Neural cell (in vitro differentiated cells): ENCODE measurements at regions not wholly inside any gene's neighbourhood (a gene's known extent, or its start where the extent isn't known, plus 50 kb on each side); places are given as distances from the start of the nearest gene placed in this dataset.
"Not testable (repeated sequence)": the region's sequence is repeated elsewhere in the genome, so short reads cannot be mapped to it uniquely, and the experiment has no call there.

Experiments
- H2AFZ ChIP-seq: fragments of 200-600, 300-800 bp; sonication (generic), shearing (Covaris generic); 2 replicates; pipeline ENCODE4 v1.6.0; 2014; ENCODE audit warnings: low read depth, mild to moderate bottlenecking, antibody characterized with exemption, low read length, moderate library complexity
- H3F3A ChIP-seq: fragments of 200-600 bp; shearing (Covaris generic); 2 replicates; pipeline ENCODE4 v1.6.1; 2016; ENCODE audit warnings: mild to moderate bottlenecking, moderate library complexity, mixed read lengths, antibody characterized with exemption, low read length; ENCODE audit not compliant: insufficient read depth, poor library complexity, severe bottlenecking
- H3K27ac ChIP-seq: fragments of 200-600, 300-800 bp; sonication (generic), shearing (Covaris generic); 2 replicates; pipeline ENCODE4 v1.5.1; 2014; ENCODE audit warnings: mild to moderate bottlenecking, low read length, moderate library complexity
- H3K27me3 ChIP-seq: fragments of 300-800, 200-600 bp; sonication (generic), shearing (Covaris generic); 2 replicates; pipeline ENCODE4 v1.6.0; 2014; ENCODE audit warnings: mild to moderate bottlenecking, low read depth, low read length, moderate library complexity; ENCODE audit not compliant: insufficient read depth
- H3K36me3 ChIP-seq: fragments of 300-800, 200-600 bp; sonication (generic), shearing (Covaris generic); 2 replicates; pipeline ENCODE4 v1.5.1; 2014; ENCODE audit warnings: mild to moderate bottlenecking, antibody characterized with exemption, low read length, moderate library complexity; ENCODE audit not compliant: insufficient read depth
- H3K4me2 ChIP-seq: fragments of 300-800, 200-600 bp; sonication (generic), shearing (Covaris generic); 2 replicates; pipeline ENCODE4 v1.6.0; 2014; ENCODE audit warnings: mild to moderate bottlenecking, low read length
- H3K4me3 ChIP-seq: fragments of 300-800, 200-600 bp; sonication (generic), shearing (Covaris generic); 2 replicates; pipeline ENCODE4 v1.5.1; 2014; ENCODE audit warnings: mild to moderate bottlenecking, low read length, moderate library complexity
- H3K79me2 ChIP-seq: fragments of 200-600 bp; shearing (Covaris generic); replicated peaks from 2 replicates; pipeline ENCODE4 v1.6.0; 2014; ENCODE audit warnings: mild to moderate bottlenecking, low read length, moderate library complexity; ENCODE audit not compliant: insufficient read depth
- H3K9ac ChIP-seq: fragments of 300-800, 200-600 bp; sonication (generic), shearing (Covaris generic); 2 replicates; pipeline ENCODE4 v1.6.1; 2016; ENCODE audit warnings: mild to moderate bottlenecking, low read length, mixed read lengths
- H3K9me2 ChIP-seq: fragments of 200-600 bp; shearing (Covaris generic); 2 replicates; pipeline ENCODE4 v1.6.1; 2016; ENCODE audit warnings: mild to moderate bottlenecking, low read length, mixed read lengths; ENCODE audit not compliant: insufficient read depth
- H3K9me3 ChIP-seq: fragments of 200-600, 300-800 bp; sonication (generic), shearing (Covaris generic); 2 replicates; pipeline ENCODE4 v1.6.1; 2016; ENCODE audit warnings: mild to moderate bottlenecking, mixed run types, low read length, moderate library complexity, mixed read lengths
- H4K20me1 ChIP-seq: fragments of 200-600 bp; shearing (Covaris generic); 2 replicates; pipeline ENCODE4 v1.6.1; 2016; ENCODE audit warnings: mild to moderate bottlenecking, mixed run types; ENCODE audit not compliant: insufficient read depth
- MXI1 ChIP-seq: fragments of 450-650 bp; conservative IDR thresholded peaks from 2 replicates; pipeline ENCODE4 v1.6.1; 2014; ENCODE audit warnings: antibody characterized with exemption, mild to moderate bottlenecking; ENCODE audit not compliant: poor library complexity, severe bottlenecking
- POLR2AphosphoS5 ChIP-seq: IDR thresholded peaks from 2 replicates; pipeline ENCODE4 v1.6.1; 2012

DNA sequence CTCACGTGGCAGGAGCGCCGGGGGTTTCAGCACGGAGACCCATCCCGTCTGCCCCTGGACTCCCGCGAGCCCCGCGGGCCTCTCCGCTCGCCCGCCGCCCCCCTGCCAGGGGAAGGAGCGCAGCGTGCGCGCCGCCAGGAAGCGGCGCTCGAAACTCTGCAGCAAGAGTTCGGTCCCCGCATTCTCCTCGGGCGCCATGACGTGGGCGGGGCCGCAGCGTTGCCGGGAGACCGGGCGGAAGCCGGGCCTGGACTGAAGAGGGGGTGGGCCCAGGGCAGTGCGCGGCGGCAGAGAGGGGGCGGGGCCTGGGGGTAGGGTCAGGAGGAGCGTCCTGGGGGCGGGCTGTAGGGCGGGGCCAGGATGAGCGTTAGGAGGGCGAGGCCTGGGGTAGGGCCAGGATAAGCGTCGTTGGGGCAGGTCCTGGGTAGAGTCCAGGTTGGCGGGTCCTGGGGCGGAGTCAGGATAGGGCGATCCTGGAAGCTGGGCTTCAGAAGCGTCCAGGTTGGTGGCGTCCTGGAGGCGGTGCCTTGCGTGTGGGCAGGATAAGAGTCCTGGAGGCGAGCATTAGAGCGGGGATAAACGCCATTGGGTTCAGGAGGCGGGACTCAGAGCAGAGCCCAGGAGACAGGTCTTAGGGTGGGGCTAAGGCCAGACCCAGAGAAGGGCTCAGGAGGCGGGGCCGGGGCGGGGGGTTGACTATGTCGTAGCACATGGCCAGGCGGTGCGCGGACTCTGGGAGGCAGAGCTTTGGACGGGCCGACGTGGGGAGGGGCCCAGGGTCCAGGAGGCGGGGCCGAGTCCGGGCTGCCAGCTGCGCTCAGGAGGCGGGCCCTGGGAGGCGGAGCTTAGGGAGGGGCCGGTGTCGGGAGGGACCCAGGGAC, 229.0 kb upstream of the FRG2C start:
- Histone ChIP-seq H3K27ac (peak overlapping the region; percentile 47), H3K4me3 (peak overlapping the region; percentile 70), H2AFZ (peak overlapping the region; percentile 60), H3K4me2 (peak overlapping the region; percentile 1), H3K9ac (peak overlapping the region; percentile 67)
- not testable (repeated sequence) for H3K9me3 ChIP-seq, H3K9me2 ChIP-seq, H3K27me3 ChIP-seq, H4K20me1 ChIP-seq, H3K36me3 ChIP-seq, H3F3A ChIP-seq, H3K79me2 ChIP-seq
- TF ChIP-seq MXI1 (peak; percentile 44), POLR2AphosphoS5 (peak; percentile 44)

DNA sequence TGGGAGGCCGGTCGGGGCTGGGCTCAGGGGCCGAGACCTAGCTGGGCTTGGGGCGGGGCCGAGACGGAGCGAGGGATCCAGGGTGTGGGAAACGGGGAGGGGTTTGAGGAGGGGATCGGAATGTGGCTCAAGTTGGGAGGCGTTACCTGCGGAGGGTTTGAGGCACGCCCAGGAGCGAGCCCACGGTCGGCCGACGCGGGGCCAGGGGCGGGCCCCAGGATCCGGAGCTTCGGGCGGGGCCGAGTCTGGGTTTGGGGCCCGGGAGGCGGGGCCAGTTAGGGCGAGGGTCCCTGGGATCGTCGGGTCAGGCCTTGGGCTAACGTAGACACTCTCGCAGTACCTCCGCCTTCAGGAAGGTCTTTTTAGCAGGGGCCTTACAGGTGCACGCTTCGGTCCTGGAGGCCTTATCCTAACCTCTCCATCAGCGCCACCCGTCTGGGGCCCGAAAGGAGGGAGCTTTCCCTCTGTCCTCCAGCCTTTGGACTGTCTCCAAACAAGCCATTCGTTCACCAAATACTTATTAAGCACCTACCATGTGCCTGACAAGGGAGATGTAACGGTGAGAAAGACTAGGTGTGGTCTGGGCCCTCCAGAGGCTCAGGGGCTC, 228.2 kb upstream of the FRG2C start:
- Histone ChIP-seq H2AFZ (peak overlapping the region; percentile 60), H3K4me3 (peak overlapping the region; percentile 70), H3K27ac (peak overlapping the region; percentile 47), H3K4me2 (peak overlapping the region; percentile 1), H3K9ac (peak overlapping the region; percentile 67)
- not testable (repeated sequence) for H3K79me2 ChIP-seq, H3K27me3 ChIP-seq, H3K9me2 ChIP-seq, H3F3A ChIP-seq, H3K36me3 ChIP-seq, H4K20me1 ChIP-seq, H3K9me3 ChIP-seq
- peak; percentile 2 for TF ChIP-seq MXI1

DNA sequence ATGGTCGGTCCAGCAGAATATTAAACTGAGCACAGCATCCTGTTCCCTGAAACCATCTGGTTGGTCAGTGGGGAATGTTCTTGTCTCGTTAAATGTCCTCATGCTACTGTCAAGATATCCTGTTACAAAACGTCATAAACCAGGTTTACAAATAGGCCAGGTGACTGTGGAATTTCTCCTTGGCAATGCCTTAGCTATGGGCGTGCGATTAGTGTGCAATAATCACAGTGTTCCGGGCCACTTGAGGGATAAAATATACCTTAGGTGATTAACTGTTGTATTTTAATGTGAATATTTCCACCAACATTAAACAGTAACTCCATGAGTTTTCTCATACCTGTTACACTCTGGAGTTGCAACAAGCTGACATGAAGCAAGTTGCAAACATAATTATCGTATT, 223.1 kb upstream of the FRG2C start:
- not testable (repeated sequence) for H2AFZ ChIP-seq, H3K9ac ChIP-seq, H3K9me2 ChIP-seq, H3K36me3 ChIP-seq, H3K27ac ChIP-seq, H3F3A ChIP-seq, H4K20me1 ChIP-seq, H3K4me3 ChIP-seq, H3K4me2 ChIP-seq, H3K27me3 ChIP-seq, H3K9me3 ChIP-seq, H3K79me2 ChIP-seq

DNA sequence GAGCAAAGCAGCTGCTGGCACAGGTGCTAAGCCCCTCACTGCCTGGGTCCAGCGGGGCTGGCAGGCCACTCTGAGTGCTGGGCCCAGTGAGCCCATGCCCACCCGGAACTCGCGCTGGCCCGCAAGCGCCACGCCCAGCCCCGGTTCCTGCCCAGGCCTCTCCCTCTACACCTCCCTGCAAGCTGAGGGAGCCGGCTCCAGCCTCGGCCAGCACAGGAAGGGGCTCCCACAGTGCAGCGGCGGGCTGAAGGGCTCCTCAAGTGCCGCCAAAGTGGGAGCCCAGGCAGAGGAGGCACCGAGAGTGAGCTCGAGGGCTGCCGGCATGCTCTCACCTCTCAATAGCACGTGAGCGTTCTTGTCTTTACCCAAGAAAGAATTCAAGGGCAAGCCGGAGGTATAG, 219.5 kb upstream of the FRG2C start:
- H2AFZ ChIP-seq, H3K9me3 ChIP-seq, H3K4me3 ChIP-seq, H3K9ac ChIP-seq, H3K36me3 ChIP-seq, H3F3A ChIP-seq, H3K4me2 ChIP-seq, H3K27me3 ChIP-seq, H3K79me2 ChIP-seq, H3K27ac ChIP-seq, H3K9me2 ChIP-seq, H4K20me1 ChIP-seq: not testable (repeated sequence)

DNA sequence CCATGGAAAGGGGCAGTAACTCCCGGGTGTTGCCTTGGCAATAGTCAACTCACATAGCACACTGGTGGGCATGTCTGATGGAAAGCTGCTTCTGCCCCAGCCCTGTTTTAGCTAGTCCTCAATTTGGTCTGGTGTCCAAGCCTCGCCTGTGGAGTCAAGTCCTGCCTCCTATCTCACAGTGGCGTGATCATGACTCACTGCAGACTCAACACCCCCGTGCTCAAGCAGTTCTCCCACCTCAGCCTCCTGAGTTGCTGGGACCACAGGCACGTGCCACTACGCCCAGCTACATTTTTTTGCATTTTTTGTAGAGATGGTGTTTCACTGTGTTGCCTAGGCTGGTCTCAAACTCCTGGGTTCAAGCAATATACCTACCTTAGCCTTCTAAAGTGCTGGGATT, 218.9 kb upstream of the FRG2C start:
- not testable (repeated sequence) for H3K79me2 ChIP-seq, H3F3A ChIP-seq, H3K27ac ChIP-seq, H3K27me3 ChIP-seq, H3K9me2 ChIP-seq, H2AFZ ChIP-seq, H3K9me3 ChIP-seq, H3K4me2 ChIP-seq, H3K9ac ChIP-seq, H3K36me3 ChIP-seq, H4K20me1 ChIP-seq, H3K4me3 ChIP-seq

DNA sequence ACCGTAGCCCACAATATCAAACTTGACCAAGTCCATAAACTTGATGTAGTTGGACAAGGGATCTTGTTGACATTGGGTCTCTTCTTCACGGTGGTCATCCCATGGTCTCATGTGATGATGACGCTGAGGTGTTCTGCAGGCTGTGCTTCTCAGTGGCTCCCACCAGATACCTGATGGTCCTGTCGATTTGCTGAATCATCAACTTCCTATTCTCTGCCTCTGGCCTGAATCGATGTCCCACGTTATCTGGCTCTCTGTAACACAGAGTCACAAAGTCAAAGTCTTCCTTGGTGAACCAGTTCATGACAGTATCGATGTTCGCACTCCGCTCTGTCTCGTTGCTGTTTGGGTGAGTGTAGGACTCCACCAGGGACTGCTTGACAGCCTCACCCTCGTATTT, 217.2 kb upstream of the FRG2C start:
- H3K27me3 ChIP-seq, H2AFZ ChIP-seq, H3K79me2 ChIP-seq, H3K36me3 ChIP-seq, H3K27ac ChIP-seq, H3K9me2 ChIP-seq, H3F3A ChIP-seq, H3K9ac ChIP-seq, H3K4me3 ChIP-seq, H4K20me1 ChIP-seq, H3K4me2 ChIP-seq, H3K9me3 ChIP-seq: not testable (repeated sequence)

DNA sequence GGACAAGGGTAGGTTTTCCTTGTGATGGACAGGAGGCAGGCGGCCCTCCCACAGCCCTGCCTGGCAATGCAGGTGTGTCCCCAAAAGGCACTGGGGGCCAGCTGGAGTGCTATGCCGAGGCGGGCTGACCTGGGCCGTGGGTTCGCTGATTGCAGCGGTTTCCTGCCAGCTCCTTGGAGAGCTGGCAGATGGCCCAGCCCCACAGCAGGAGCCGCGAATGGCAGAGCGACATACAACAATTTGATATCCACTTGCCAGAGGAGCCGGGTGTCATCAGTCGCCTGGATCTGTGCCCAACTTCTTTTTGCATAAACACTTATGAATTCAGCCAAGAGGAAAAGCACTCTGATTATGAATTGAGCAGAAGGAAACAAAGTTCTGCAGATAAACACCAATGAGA, 210.8 kb upstream of the FRG2C start:
- H3K9me2 ChIP-seq, H3K9ac ChIP-seq, H3K36me3 ChIP-seq, H2AFZ ChIP-seq, H3K27me3 ChIP-seq, H3K27ac ChIP-seq, H3K4me2 ChIP-seq, H3K4me3 ChIP-seq, H3K79me2 ChIP-seq, H4K20me1 ChIP-seq, H3F3A ChIP-seq, H3K9me3 ChIP-seq: not testable (repeated sequence)
